ENCODE measurements at regions not wholly inside any gene's neighbourhood (a gene's known extent, or its start where the extent isn't known, plus 50 kb on each side); places are given as distances from the start of the nearest gene placed in this dataset.

GRCh38 chr21:38936240-38936639 lies 130.5 kb downstream of the ETS2 start:
- Histone ChIP-seq H3K4me1 (ENCODE audit: control insufficient read depth in 2 of 3, insufficient read depth in 2 of 3, low read depth in 1 of 3, low read length in 3 of 3) (no peaks in the 10 kb centered on the region), H3K36me3 (ENCODE audit: control insufficient read depth in 2 of 3, insufficient read depth in 3 of 3, low read length in 3 of 3) (no peaks in the 10 kb centered on the region), H3K27me3 (ENCODE audit: control insufficient read depth, insufficient read depth, low read length) (no peaks in the 10 kb centered on the region), H3K9ac (ENCODE audit: low read length in 3 of 3) (no peak overlapping the region), H3K27ac (ENCODE audit: low read depth in 2 of 2, low read length in 2 of 2) (no peak overlapping the region), H3K4me3 (ENCODE audit: low read length in 3 of 3) (no peak overlapping the region), H3K9me3 (ENCODE audit: control insufficient read depth in 2 of 3, insufficient read depth in 1 of 3, low read length in 3 of 3) (no peaks in the 10 kb centered on the region)
- no peak for TF ChIP-seq CTCF (IDR thresholded peaks at IDR 0.05; ENCODE audit: borderline replicate concordance, extremely low read depth, insufficient read depth)
- no peak for FAIRE-seq
- intact Hi-C loops (cut with DNase I), result loop anchor here (10.0 kb wide), 1 partner anchor 59 kb away; no protein-coding TSS in a partner anchor
- no peak for DNase-seq

- peak in 1 of 5 donors; percentile 22 for DNase-seq
- no peak for TF ChIP-seq CTCF (IDR thresholded peaks at IDR 0.05; ENCODE audit: borderline replicate concordance, extremely low read depth, insufficient read depth)
- Histone ChIP-seq H3K27me3 (ENCODE audit: control insufficient read depth, insufficient read depth, low read length) (no peaks in the 10 kb centered on the region), H3K36me3 (ENCODE audit: control insufficient read depth in 2 of 3, insufficient read depth in 3 of 3, low read length in 3 of 3) (no peaks in the 10 kb centered on the region), H3K9me3 (ENCODE audit: control insufficient read depth in 2 of 3, insufficient read depth in 1 of 3, low read length in 3 of 3) (no peaks in the 10 kb centered on the region), H3K9ac (ENCODE audit: low read length in 3 of 3) (no peak overlapping the region), H3K4me3 (ENCODE audit: low read length in 3 of 3) (no peak overlapping the region), H3K4me1 (ENCODE audit: control insufficient read depth in 2 of 3, insufficient read depth in 2 of 3, low read depth in 1 of 3, low read length in 3 of 3) (no peaks in the 10 kb centered on the region), H3K27ac (ENCODE audit: low read depth in 2 of 2, low read length in 2 of 2) (no peak overlapping the region)
- intact Hi-C loops (cut with DNase I), result loop anchor here (10.0 kb wide), 1 partner anchor 61 kb away; no protein-coding TSS in a partner anchor
- FAIRE-seq, result no peak
These were observed 128.0 kb downstream of the ETS2 start for GRCh38 chr21:38933731-38934130.

- Histone ChIP-seq H3K36me3 (ENCODE audit: control insufficient read depth in 2 of 3, insufficient read depth in 3 of 3, low read length in 3 of 3) (no peaks in the 10 kb centered on the region), H3K9ac (ENCODE audit: low read length in 3 of 3) (no peak overlapping the region), H3K4me1 (ENCODE audit: control insufficient read depth in 2 of 3, insufficient read depth in 2 of 3, low read depth in 1 of 3, low read length in 3 of 3) (no peaks in the 10 kb centered on the region), H3K4me3 (ENCODE audit: low read length in 3 of 3) (no peak overlapping the region), H3K27ac (ENCODE audit: low read depth in 2 of 2, low read length in 2 of 2) (peak overlapping the region in 1 of 2 donors; percentile 14), H3K9me3 (ENCODE audit: control insufficient read depth in 2 of 3, insufficient read depth in 1 of 3, low read length in 3 of 3) (no peaks in the 10 kb centered on the region), H3K27me3 (ENCODE audit: control insufficient read depth, insufficient read depth, low read length) (no peaks in the 10 kb centered on the region)
- DNase-seq, result no peak
- no peak for FAIRE-seq
- no peak for TF ChIP-seq CTCF (IDR thresholded peaks at IDR 0.05; ENCODE audit: borderline replicate concordance, extremely low read depth, insufficient read depth)
- intact Hi-C loops (cut with DNase I), result loop anchor here (10.0 kb wide), 1 partner anchor 64 kb away; no protein-coding TSS in a partner anchor
These were observed 125.6 kb downstream of the ETS2 start for GRCh38 chr21:38931291-38931690.

GRCh38 chr21:38930853-38931252 lies 125.1 kb downstream of the ETS2 start:
- FAIRE-seq, result no peak
- Histone ChIP-seq H3K4me1 (ENCODE audit: control insufficient read depth in 2 of 3, insufficient read depth in 2 of 3, low read depth in 1 of 3, low read length in 3 of 3) (peaks cover 0 to 4% (median 2%) of the 10 kb centered on the region in 3 donors), H3K27ac (ENCODE audit: low read depth in 2 of 2, low read length in 2 of 2) (no peak overlapping the region), H3K36me3 (ENCODE audit: control insufficient read depth in 2 of 3, insufficient read depth in 3 of 3, low read length in 3 of 3) (no peaks in the 10 kb centered on the region), H3K9me3 (ENCODE audit: control insufficient read depth in 2 of 3, insufficient read depth in 1 of 3, low read length in 3 of 3) (no peaks in the 10 kb centered on the region), H3K4me3 (ENCODE audit: low read length in 3 of 3) (no peak overlapping the region), H3K9ac (ENCODE audit: low read length in 3 of 3) (no peak overlapping the region), H3K27me3 (ENCODE audit: control insufficient read depth, insufficient read depth, low read length) (no peaks in the 10 kb centered on the region)
- no peak for TF ChIP-seq CTCF (IDR thresholded peaks at IDR 0.05; ENCODE audit: borderline replicate concordance, extremely low read depth, insufficient read depth)
- peak in 1 of 5 donors; percentile 27 for DNase-seq
- intact Hi-C loops (cut with DNase I), result loop anchor here (10.0 kb wide), 1 partner anchor 64 kb away; no protein-coding TSS in a partner anchor

All from kidney (tissue), 13 donors.